Fibroblast of lung (primary cell): ENCODE measurements at regions not wholly inside any gene's neighbourhood (a gene's known extent, or its start where the extent isn't known, plus 50 kb on each side); places are given as distances from the start of the nearest gene placed in this dataset.
"Not testable (repeated sequence)": the region's sequence is repeated elsewhere in the genome, so short reads cannot be mapped to it uniquely, and the experiment has no call there.

Source experiments
- DNase-seq, 2 donors: peaks; one replicate each; pipeline versions ENCODE4 v3.0.0 to v3.0.0-alpha.2; 2010; ENCODE audit warnings: low read depth in 2 of 2
- H2AFZ ChIP-seq: 2 replicates; pipeline ENCODE4 v1.5.1; 2012; ENCODE audit warnings: low read length, control low read depth, inconsistent platforms
- H3K27ac ChIP-seq: 2 replicates; pipeline ENCODE4 v1.5.1; 2011; ENCODE audit warnings: low read length, control low read depth; ENCODE audit not compliant: insufficient read depth
- H3K27me3 ChIP-seq: 2 replicates; pipeline ENCODE4 v1.5.1; 2011; ENCODE audit warnings: mild to moderate bottlenecking, low read length; ENCODE audit not compliant: control insufficient read depth, insufficient read depth
- H3K36me3 ChIP-seq: 2 replicates; pipeline ENCODE4 v1.5.1; 2011; ENCODE audit warnings: low read length; ENCODE audit not compliant: control insufficient read depth, insufficient read depth
- H3K4me1 ChIP-seq: 2 replicates; pipeline ENCODE4 v1.5.1; 2011; ENCODE audit warnings: low read length; ENCODE audit not compliant: control insufficient read depth, insufficient read depth; ENCODE audit errors: extremely low read depth
- H3K4me2 ChIP-seq: 2 replicates; pipeline ENCODE4 v1.5.1; 2011; ENCODE audit warnings: low read length, control low read depth; ENCODE audit not compliant: insufficient read depth; ENCODE audit errors: extremely low read depth
- H3K4me3 ChIP-seq, 4 experiments: fragments of 200-600 bp in 1 of 4; sonication (generic) in 1 of 4; replicated peaks in 1 of 4; 2 replicates each; pipeline ENCODE4 v1.5.1; 2011 to 2016; ENCODE audit warnings: low read length in 4 of 4, low read depth in 3 of 4, mild to moderate bottlenecking in 3 of 4, control low read depth in 2 of 4, inconsistent platforms in 1 of 4, mixed read lengths in 1 of 4; ENCODE audit not compliant: insufficient read depth in 1 of 4; ENCODE audit errors: control extremely low read depth in 1 of 4
- H3K79me2 ChIP-seq: 2 replicates; pipeline ENCODE4 v1.5.1; 2012; ENCODE audit warnings: mild to moderate bottlenecking, low read length, inconsistent platforms; ENCODE audit not compliant: control insufficient read depth, insufficient read depth
- H3K9ac ChIP-seq: 2 replicates; pipeline ENCODE4 v1.5.1; 2011; ENCODE audit warnings: mild to moderate bottlenecking, low read length, control low read depth; ENCODE audit not compliant: insufficient read depth
- H3K9me3 ChIP-seq: 2 replicates; pipeline ENCODE4 v1.5.1; 2012; ENCODE audit warnings: low read depth, low read length; ENCODE audit not compliant: control insufficient read depth, insufficient read depth
- H4K20me1 ChIP-seq: 2 replicates; pipeline ENCODE4 v1.5.1; 2011; ENCODE audit warnings: low read length; ENCODE audit not compliant: control insufficient read depth, insufficient read depth; ENCODE audit errors: extremely low read depth
- CTCF ChIP-seq, 2 donors: IDR thresholded peaks in 1 of 2; conservative IDR thresholded peaks in 1 of 2; 1 replicate in 1 of 2; 2 replicates in 1 of 2; pipeline ENCODE4 v1.5.1; 2011 to 2012; ENCODE audit warnings: low read length in 2 of 2, control low read depth in 1 of 2, inconsistent platforms in 1 of 2, low read depth in 1 of 2, mild to moderate bottlenecking in 1 of 2
- EZH2 ChIP-seq: IDR thresholded peaks from 2 replicates; pipeline ENCODE4 v1.5.1; 2012; ENCODE audit warnings: low read length, control low read depth, mild to moderate bottlenecking; ENCODE audit errors: missing control alignments

- Histone ChIP-seq H3K27ac (no peak overlapping the region), H3K79me2 (no peaks in the 10 kb centered on the region), H2AFZ (no peak overlapping the region), H3K4me2 (no peak overlapping the region), H3K9me3 (no peaks in the 10 kb centered on the region), H3K36me3 (no peaks in the 10 kb centered on the region), H3K4me3 (no peak overlapping the region), H3K4me1 (no peaks in the 10 kb centered on the region), H3K9ac (no peak overlapping the region), H3K27me3 (no peaks in the 10 kb centered on the region), H4K20me1 (no peaks in the 10 kb centered on the region)
- TF ChIP-seq CTCF (conservative IDR thresholded peaks at IDR 0.05 in 1 of 2, IDR thresholded peaks at IDR 0.05 in 1 of 2; ENCODE audit: low read depth in 1 of 2, low read length in 2 of 2): no peak
- no peak for TF ChIP-seq EZH2
- DNase-seq: no peak
These were observed 904.3 kb upstream of the GRIA3 start for GRCh38 chrX:122279746-122280145.

GRCh38 chrX:122299822-122300221 lies 884.3 kb upstream of the GRIA3 start:
- H2AFZ ChIP-seq, H3K4me2 ChIP-seq, H4K20me1 ChIP-seq, DNase-seq, H3K79me2 ChIP-seq, H3K9ac ChIP-seq, H3K4me1 ChIP-seq, H3K9me3 ChIP-seq, H3K27me3 ChIP-seq, H3K27ac ChIP-seq, H3K4me3 ChIP-seq, H3K36me3 ChIP-seq: not testable (repeated sequence)

GRCh38 chrX:122301491-122301890 lies 882.6 kb upstream of the GRIA3 start:
- Histone ChIP-seq H3K4me1 (no peaks in the 10 kb centered on the region), H3K27me3 (no peaks in the 10 kb centered on the region), H3K9me3 (no peaks in the 10 kb centered on the region), H3K79me2 (no peaks in the 10 kb centered on the region), H2AFZ (no peak overlapping the region), H3K36me3 (no peaks in the 10 kb centered on the region), H3K9ac (no peak overlapping the region), H4K20me1 (no peaks in the 10 kb centered on the region), H3K4me2 (no peak overlapping the region), H3K27ac (no peak overlapping the region), H3K4me3 (no peak overlapping the region)
- DNase-seq: no peak
- TF ChIP-seq CTCF (conservative IDR thresholded peaks at IDR 0.05 in 1 of 2, IDR thresholded peaks at IDR 0.05 in 1 of 2; ENCODE audit: low read depth in 1 of 2, low read length in 2 of 2) (no peak), EZH2 (no peak)

GRCh38 chrX:122303761-122304160 lies 880.3 kb upstream of the GRIA3 start:
- Histone ChIP-seq H3K9ac (no peak overlapping the region), H3K4me2 (no peak overlapping the region), H3K27ac (no peak overlapping the region), H4K20me1 (no peaks in the 10 kb centered on the region), H3K9me3 (no peaks in the 10 kb centered on the region), H3K79me2 (no peaks in the 10 kb centered on the region), H3K4me1 (no peaks in the 10 kb centered on the region), H3K27me3 (no peaks in the 10 kb centered on the region), H3K36me3 (no peaks in the 10 kb centered on the region), H3K4me3 (no peak overlapping the region), H2AFZ (no peak overlapping the region)
- TF ChIP-seq EZH2 (no peak), CTCF (conservative IDR thresholded peaks at IDR 0.05 in 1 of 2, IDR thresholded peaks at IDR 0.05 in 1 of 2; ENCODE audit: low read depth in 1 of 2, low read length in 2 of 2) (no peak)
- no peak for DNase-seq
